Mucosa of rectum (tissue), 2 donors: ENCODE measurements at regions not wholly inside any gene's neighbourhood (a gene's known extent, or its start where the extent isn't known, plus 50 kb on each side); places are given as distances from the start of the nearest gene placed in this dataset.

Source experiments
- H3K27ac ChIP-seq, 2 donors: one replicate each; pipeline ENCODE4 v1.7.0; 2013; ENCODE audit warnings: inconsistent platforms in 2 of 2, low read depth in 2 of 2, low read length in 2 of 2
- H3K27me3 ChIP-seq, 2 donors: one replicate each; pipeline ENCODE4 v1.7.0; 2013; ENCODE audit warnings: low read length in 2 of 2; ENCODE audit not compliant: control insufficient read depth in 2 of 2, insufficient read depth in 2 of 2
- H3K36me3 ChIP-seq, 2 donors: one replicate each; pipeline ENCODE4 v1.7.0; 2013; ENCODE audit warnings: low read length in 2 of 2; ENCODE audit not compliant: control insufficient read depth in 2 of 2, insufficient read depth in 2 of 2
- H3K4me1 ChIP-seq, 2 donors: one replicate each; pipeline ENCODE4 v1.7.0; 2013; ENCODE audit warnings: low read length in 2 of 2, mild to moderate bottlenecking in 1 of 2; ENCODE audit not compliant: control insufficient read depth in 2 of 2, insufficient read depth in 2 of 2
- H3K4me3 ChIP-seq, 2 donors: one replicate each; pipeline ENCODE4 v1.7.0; 2013; ENCODE audit warnings: low read length in 2 of 2
- H3K9ac ChIP-seq, 2 donors: one replicate each; pipeline ENCODE4 v1.7.0; 2013; ENCODE audit warnings: low read length in 2 of 2, low read depth in 1 of 2, mild to moderate bottlenecking in 1 of 2
- H3K9me3 ChIP-seq, 2 donors: one replicate each; pipeline ENCODE4 v1.7.0; 2013; ENCODE audit warnings: low read length in 2 of 2; ENCODE audit not compliant: control insufficient read depth in 2 of 2
- donor health status: healthy.
- donor health status: Normal muscosa, but diverticular disease.

- no peaks in the 10 kb centered on the region for H3K36me3 ChIP-seq
Observed at GRCh38 chr15:95853350-95853749, 477.1 kb upstream of the NR2F2 start.

GRCh38 chr15:95857124-95857757 lies 473.3 kb upstream of the NR2F2 start:
- no peak overlapping the region for H3K4me3 ChIP-seq
- no peaks in the 10 kb centered on the region for H3K36me3 ChIP-seq
- H3K27me3 ChIP-seq, result no peaks in the 10 kb centered on the region
- H3K9ac ChIP-seq, result no peak overlapping the region
- no peaks in the 10 kb centered on the region for H3K4me1 ChIP-seq
- H3K27ac ChIP-seq, result no peak overlapping the region
- H3K9me3 ChIP-seq, result no peaks in the 10 kb centered on the region

More at GRCh38 chr15:95853350-95853749, 477.1 kb upstream of the NR2F2 start:
- Histone ChIP-seq H3K4me1 (no peaks in the 10 kb centered on the region), H3K9me3 (no peaks in the 10 kb centered on the region), H3K27me3 (no peaks in the 10 kb centered on the region), H3K4me3 (no peak overlapping the region), H3K27ac (no peak overlapping the region), H3K9ac (no peak overlapping the region)

- Histone ChIP-seq H3K9ac (no peak overlapping the region), H3K4me1 (no peaks in the 10 kb centered on the region), H3K27me3 (no peaks in the 10 kb centered on the region), H3K9me3 (no peaks in the 10 kb centered on the region), H3K36me3 (no peaks in the 10 kb centered on the region), H3K27ac (no peak overlapping the region), H3K4me3 (no peak overlapping the region)
Observed at GRCh38 chr15:95857758-95858157, 472.7 kb upstream of the NR2F2 start.

- no peaks in the 10 kb centered on the region for H3K27me3 ChIP-seq
- H3K36me3 ChIP-seq, result no peaks in the 10 kb centered on the region
- H3K4me3 ChIP-seq, result no peak overlapping the region
- H3K4me1 ChIP-seq, result no peaks in the 10 kb centered on the region
- no peaks in the 10 kb centered on the region for H3K9me3 ChIP-seq
- H3K27ac ChIP-seq, result no peak overlapping the region
- no peak overlapping the region for H3K9ac ChIP-seq
Observed at GRCh38 chr15:95860406-95860805, 470.1 kb upstream of the NR2F2 start.

- no peak overlapping the region for H3K27ac ChIP-seq
- H3K9me3 ChIP-seq, result no peaks in the 10 kb centered on the region
- H3K4me3 ChIP-seq, result no peak overlapping the region
- no peak overlapping the region for H3K9ac ChIP-seq
- no peaks in the 10 kb centered on the region for H3K27me3 ChIP-seq
- H3K36me3 ChIP-seq, result no peaks in the 10 kb centered on the region
- H3K4me1 ChIP-seq, result no peaks in the 10 kb centered on the region
Observed at GRCh38 chr15:95864467-95864886, 466.0 kb upstream of the NR2F2 start.

- Histone ChIP-seq H3K36me3 (no peaks in the 10 kb centered on the region), H3K9ac (no peak overlapping the region), H3K4me1 (no peaks in the 10 kb centered on the region), H3K4me3 (no peak overlapping the region), H3K9me3 (no peaks in the 10 kb centered on the region), H3K27me3 (no peaks in the 10 kb centered on the region), H3K27ac (no peak overlapping the region)
Observed at GRCh38 chr15:95865330-95865739, 465.2 kb upstream of the NR2F2 start.

GRCh38 chr15:95866711-95867440 lies 463.6 kb upstream of the NR2F2 start:
- Histone ChIP-seq H3K9ac (no peak overlapping the region), H3K9me3 (no peaks in the 10 kb centered on the region), H3K27me3 (no peaks in the 10 kb centered on the region), H3K4me1 (no peaks in the 10 kb centered on the region), H3K4me3 (no peak overlapping the region), H3K27ac (no peak overlapping the region), H3K36me3 (no peaks in the 10 kb centered on the region)

- Histone ChIP-seq H3K9me3 (no peaks in the 10 kb centered on the region), H3K4me1 (no peaks in the 10 kb centered on the region), H3K36me3 (no peaks in the 10 kb centered on the region), H3K4me3 (no peak overlapping the region), H3K9ac (no peak overlapping the region), H3K27me3 (no peaks in the 10 kb centered on the region), H3K27ac (no peak overlapping the region)
Observed at GRCh38 chr15:95868450-95868849, 462.1 kb upstream of the NR2F2 start.

- no peaks in the 10 kb centered on the region for H3K9me3 ChIP-seq
Observed at GRCh38 chr15:95868970-95869369, 461.5 kb upstream of the NR2F2 start.

GRCh38 chr15:95869920-95870319 lies 460.6 kb upstream of the NR2F2 start:
- no peaks in the 10 kb centered on the region for H3K36me3 ChIP-seq
- no peaks in the 10 kb centered on the region for H3K9me3 ChIP-seq
- no peak overlapping the region for H3K9ac ChIP-seq
- H3K4me1 ChIP-seq, result no peaks in the 10 kb centered on the region
- no peak overlapping the region for H3K27ac ChIP-seq
- H3K4me3 ChIP-seq, result no peak overlapping the region
- H3K27me3 ChIP-seq, result no peaks in the 10 kb centered on the region

More at GRCh38 chr15:95868970-95869369, 461.5 kb upstream of the NR2F2 start:
- Histone ChIP-seq H3K36me3 (no peaks in the 10 kb centered on the region), H3K4me3 (no peak overlapping the region), H3K27ac (no peak overlapping the region), H3K9ac (no peak overlapping the region), H3K27me3 (no peaks in the 10 kb centered on the region), H3K4me1 (no peaks in the 10 kb centered on the region)
